Sigmoid colon (tissue), 6 donors: ENCODE measurements at regions not wholly inside any gene's neighbourhood (a gene's known extent, or its start where the extent isn't known, plus 50 kb on each side); places are given as distances from the start of the nearest gene placed in this dataset.

ENCODE experiments used
- DNase-seq: peaks from one replicate; pipeline ENCODE4 v3.0.0-alpha.2; 2019
- H3K27ac ChIP-seq, 4 donors: fragments of 200-600 bp; sonication (generic); one replicate each; pipeline ENCODE4 v1.5.1; 2016 to 2019; ENCODE audit warnings: mild to moderate bottlenecking in 1 of 4
- H3K27me3 ChIP-seq, 3 donors: fragments of 200-600 bp; sonication (generic); one replicate each; pipeline ENCODE4 v1.5.1; 2019; ENCODE audit warnings: mild to moderate bottlenecking in 1 of 3
- H3K36me3 ChIP-seq, 4 donors: fragments of 200-600 bp; sonication (generic); one replicate each; pipeline ENCODE4 v1.5.1; 2016 to 2019
- H3K4me1 ChIP-seq, 4 donors: fragments of 200-600 bp; sonication (generic); one replicate each; pipeline ENCODE4 v1.5.1; 2017 to 2019
- H3K4me3 ChIP-seq, 4 donors: fragments of 200-600 bp; sonication (generic); one replicate each; pipeline ENCODE4 v1.5.1; 2017 to 2019; ENCODE audit warnings: mild to moderate bottlenecking in 2 of 4, moderate library complexity in 1 of 4
- H3K9me3 ChIP-seq, 4 donors: fragments of 200-600 bp in 3 of 4; sonication (generic) in 3 of 4; one replicate each; pipeline versions ENCODE4 v1.5.1 to v1.6.1; 2013 to 2019
- EP300 ChIP-seq, 4 donors: sonication (generic); formaldehyde crosslinking; IDR thresholded peaks; one replicate each; pipeline ENCODE4 v1.6.1; 2017; ENCODE audit warnings: antibody characterized with exemption in 4 of 4
- POLR2A ChIP-seq, 2 donors: fragments of 450-650 bp; IDR thresholded peaks; one replicate each; pipeline ENCODE4 v1.6.1; 2016; ENCODE audit warnings: antibody characterized with exemption in 2 of 2, mild to moderate bottlenecking in 2 of 2, moderate library complexity in 2 of 2
- POLR2AphosphoS5 ChIP-seq, 4 donors: sonication (generic); formaldehyde crosslinking; IDR thresholded peaks; one replicate each; pipeline ENCODE4 v1.6.1; 2017; ENCODE audit warnings: antibody characterized with exemption in 4 of 4
- WGBS, 2 donors: extraction: QIAGEN DNeasy Blood & Tissue Kit; methylation state at CpG; one replicate each; pipeline ENCODE4 v1.1.7; 2013; 5-methylcytosine and 5-hydroxymethylcytosine counted together
- intact Hi-C: fragments of 100-400 bp; cut with DNase I; formaldehyde crosslinking; loops from one replicate; pipeline ENCODE4 v1.15.1; 2023
- TF ChIP-seq, protein P1 (sequence below), 4 experiments: fragments of 450-650 bp in 3 of 4; fragments of 200-600 bp in 1 of 4; IDR thresholded peaks; one replicate each; pipeline ENCODE4 v1.5.1; 2016 to 2019; ENCODE audit warnings: antibody characterized with exemption in 4 of 4, mild to moderate bottlenecking in 3 of 4, moderate library complexity in 2 of 4
- donor health status: healthy with polysubstance abuse.
- donor health status: healthy.

DNA sequence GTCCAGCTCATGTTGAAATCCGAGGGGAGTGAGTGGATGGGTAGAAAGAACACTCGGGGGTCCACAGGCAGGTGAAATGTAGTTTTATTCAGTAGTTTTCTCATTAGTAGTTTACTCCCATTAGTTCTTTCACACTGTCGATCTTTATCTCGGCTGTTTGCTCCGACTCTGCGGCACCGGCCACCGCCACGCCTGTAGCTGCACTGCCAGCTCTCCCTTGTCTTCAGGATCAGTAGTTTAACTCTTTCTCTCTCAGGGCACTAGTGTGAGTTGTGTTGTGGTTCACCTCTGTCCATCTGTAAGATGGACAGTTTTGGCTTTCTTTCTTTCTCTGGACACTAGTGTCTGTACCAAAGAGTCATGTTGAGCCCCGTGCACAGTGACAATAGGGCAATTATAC is 195.7 kb downstream of the LMBRD1 start:
- 8 to 25% methylated on average over 10 of the region's 10 CpGs for WGBS, 2 donors
- intact Hi-C loops: no loop called here
- no peak for DNase-seq

DNA sequence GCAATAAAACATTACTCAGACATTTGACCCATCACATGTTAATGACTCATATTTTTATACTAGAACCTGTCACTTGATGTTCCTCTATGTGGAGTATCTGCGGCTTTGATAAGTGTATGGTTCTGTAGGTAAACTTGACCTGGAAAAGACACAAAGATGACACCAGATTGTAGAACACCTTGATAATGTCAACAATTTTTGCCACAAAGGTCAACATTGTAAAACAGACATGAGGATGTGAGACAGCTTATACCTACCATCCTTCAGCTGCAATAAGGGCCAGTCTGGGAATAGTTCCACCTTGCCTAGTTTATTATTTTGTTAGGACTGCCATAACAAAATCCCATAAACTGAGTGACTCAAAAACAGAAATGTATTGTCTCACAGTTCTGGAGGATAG is 202.4 kb downstream of the LMBRD1 start:
- 87 to 93% methylated on average over 1 of the region's 1 CpG for WGBS, 2 donors
- DNase-seq: no peak
- intact Hi-C loops: no loop called here
- no peak for TF ChIP-seq EP300 (IDR thresholded peaks at IDR 0.05)
- no peak for TF ChIP-seq POLR2A (IDR thresholded peaks at IDR 0.05)
- TF ChIP-seq POLR2AphosphoS5 (IDR thresholded peaks at IDR 0.05): no peak
- TF ChIP-seq, protein P1, sequence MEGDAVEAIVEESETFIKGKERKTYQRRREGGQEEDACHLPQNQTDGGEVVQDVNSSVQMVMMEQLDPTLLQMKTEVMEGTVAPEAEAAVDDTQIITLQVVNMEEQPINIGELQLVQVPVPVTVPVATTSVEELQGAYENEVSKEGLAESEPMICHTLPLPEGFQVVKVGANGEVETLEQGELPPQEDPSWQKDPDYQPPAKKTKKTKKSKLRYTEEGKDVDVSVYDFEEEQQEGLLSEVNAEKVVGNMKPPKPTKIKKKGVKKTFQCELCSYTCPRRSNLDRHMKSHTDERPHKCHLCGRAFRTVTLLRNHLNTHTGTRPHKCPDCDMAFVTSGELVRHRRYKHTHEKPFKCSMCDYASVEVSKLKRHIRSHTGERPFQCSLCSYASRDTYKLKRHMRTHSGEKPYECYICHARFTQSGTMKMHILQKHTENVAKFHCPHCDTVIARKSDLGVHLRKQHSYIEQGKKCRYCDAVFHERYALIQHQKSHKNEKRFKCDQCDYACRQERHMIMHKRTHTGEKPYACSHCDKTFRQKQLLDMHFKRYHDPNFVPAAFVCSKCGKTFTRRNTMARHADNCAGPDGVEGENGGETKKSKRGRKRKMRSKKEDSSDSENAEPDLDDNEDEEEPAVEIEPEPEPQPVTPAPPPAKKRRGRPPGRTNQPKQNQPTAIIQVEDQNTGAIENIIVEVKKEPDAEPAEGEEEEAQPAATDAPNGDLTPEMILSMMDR (IDR thresholded peaks at IDR 0.05): no peak
- Histone ChIP-seq H3K9me3 (no peaks in the 10 kb centered on the region), H3K4me1 (no peaks in the 10 kb centered on the region), H3K4me3 (no peak overlapping the region), H3K36me3 (no peaks in the 10 kb centered on the region), H3K27me3 (no peaks in the 10 kb centered on the region), H3K27ac (no peak overlapping the region)

More for the DNA sequence above, 195.7 kb downstream of the LMBRD1 start:
- H3K9me3 ChIP-seq: no peaks in the 10 kb centered on the region
- H3K4me3 ChIP-seq: no peak overlapping the region
- H3K27me3 ChIP-seq: no peaks in the 10 kb centered on the region
- TF ChIP-seq EP300 (IDR thresholded peaks at IDR 0.05) (no peak), POLR2A (IDR thresholded peaks at IDR 0.05) (no peak), POLR2AphosphoS5 (IDR thresholded peaks at IDR 0.05) (no peak)
- TF ChIP-seq, protein P1 (IDR thresholded peaks at IDR 0.05): no peak
- no peaks in the 10 kb centered on the region for H3K4me1 ChIP-seq
- H3K36me3 ChIP-seq: no peaks in the 10 kb centered on the region
- H3K27ac ChIP-seq: no peak overlapping the region

DNA sequence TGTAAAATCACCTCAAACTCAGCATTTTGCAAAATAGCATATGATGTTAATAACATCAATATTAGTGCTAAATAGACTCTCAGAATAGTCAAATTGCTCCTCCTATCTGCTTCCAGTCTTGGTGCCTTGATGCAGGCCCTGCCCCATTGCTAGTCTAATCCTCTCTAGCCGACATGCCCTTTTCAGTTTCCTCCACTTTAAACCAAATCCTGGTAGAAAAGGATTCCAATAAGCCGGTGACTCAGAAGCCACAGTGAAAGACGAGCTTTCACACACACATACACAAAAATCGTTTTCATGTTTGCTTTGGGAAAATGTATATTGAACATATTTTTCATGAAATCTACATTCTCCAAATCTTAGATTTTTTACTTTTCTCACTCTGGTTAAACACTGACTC is 203.1 kb downstream of the LMBRD1 start:
- Histone ChIP-seq H3K27me3 (no peaks in the 10 kb centered on the region), H3K4me3 (no peak overlapping the region)
- no peak for TF ChIP-seq POLR2AphosphoS5 (IDR thresholded peaks at IDR 0.05)
- TF ChIP-seq EP300 (IDR thresholded peaks at IDR 0.05): no peak
- TF ChIP-seq, protein P1 (IDR thresholded peaks at IDR 0.05): no peak
- TF ChIP-seq POLR2A (IDR thresholded peaks at IDR 0.05): no peak

DNA sequence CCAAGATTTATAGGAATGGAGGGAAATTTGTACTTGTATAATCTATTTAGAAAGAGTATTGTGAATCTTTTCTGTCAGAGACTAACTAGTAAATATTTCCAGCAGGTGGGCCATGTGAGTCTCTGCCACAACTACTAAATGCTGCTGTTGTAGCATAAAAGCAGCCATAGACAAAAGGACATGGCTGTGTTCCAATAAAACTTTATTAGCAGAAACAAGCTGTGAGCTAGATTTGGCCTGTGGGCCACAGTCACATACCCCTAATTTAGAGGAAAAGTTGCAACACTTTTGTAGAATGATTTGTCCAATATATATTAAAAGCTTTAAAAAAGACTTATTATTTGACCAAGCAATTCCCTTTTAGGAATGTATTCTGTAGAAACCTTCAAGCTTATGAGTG is 207.2 kb downstream of the LMBRD1 start:
- H3K36me3 ChIP-seq: no peaks in the 10 kb centered on the region
- DNase-seq: no peak
- H3K27ac ChIP-seq: no peak overlapping the region
- H3K4me3 ChIP-seq: no peak overlapping the region
- no peaks in the 10 kb centered on the region for H3K27me3 ChIP-seq
- no peak for TF ChIP-seq POLR2A (IDR thresholded peaks at IDR 0.05)
- no peak for TF ChIP-seq POLR2AphosphoS5 (IDR thresholded peaks at IDR 0.05)
- TF ChIP-seq, protein P1 (IDR thresholded peaks at IDR 0.05): no peak
- TF ChIP-seq EP300 (IDR thresholded peaks at IDR 0.05): no peak
- no peaks in the 10 kb centered on the region for H3K9me3 ChIP-seq
- intact Hi-C loops: no loop called here
- H3K4me1 ChIP-seq: peaks cover 0 to 11% (median 10%) of the 10 kb centered on the region in 4 donors

More for the DNA sequence above, 203.1 kb downstream of the LMBRD1 start:
- Histone ChIP-seq H3K9me3 (no peaks in the 10 kb centered on the region), H3K36me3 (no peaks in the 10 kb centered on the region), H3K27ac (no peak overlapping the region), H3K4me1 (no peaks in the 10 kb centered on the region)
- no peak for DNase-seq
- intact Hi-C loops: no loop called here
- WGBS, 2 donors: 83 to 90% methylated on average over 4 of the region's 4 CpGs
